GM20000 (cell line): ENCODE measurements at regions not wholly inside any gene's neighbourhood (a gene's known extent, or its start where the extent isn't known, plus 50 kb on each side); places are given as distances from the start of the nearest gene placed in this dataset.

Source experiments
- DNase-seq: peaks from one replicate; pipeline ENCODE4 v3.0.0; 2012; ENCODE audit warnings: low spot score
- TF ChIP-seq, protein P1 (sequence below): IDR thresholded peaks from 2 replicates; pipeline ENCODE4 v1.5.1; 2012; ENCODE audit warnings: mild to moderate bottlenecking, control low read depth; ENCODE audit errors: extremely low read depth, missing control alignments

DNA sequence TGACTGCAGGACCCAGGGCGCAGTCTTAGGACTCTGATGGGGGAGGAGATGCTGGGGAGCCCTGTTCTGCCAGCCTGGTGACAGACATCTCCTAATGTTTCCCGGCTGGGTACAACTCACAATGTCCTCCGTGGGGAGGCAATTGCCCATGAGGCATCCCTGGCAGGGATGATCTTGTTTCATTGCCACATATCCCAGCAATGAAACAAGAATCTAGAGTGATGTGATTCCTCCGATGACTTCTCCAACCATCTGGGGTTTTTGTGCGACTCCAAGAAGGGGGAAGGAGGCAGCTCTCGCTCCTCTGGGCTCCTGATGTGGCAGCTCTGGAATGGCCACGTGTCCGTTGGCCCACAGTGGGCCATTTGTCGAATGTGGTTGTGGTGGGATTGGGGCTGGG, 255.8 kb downstream of the SEC14L1 start:
- no peak for DNase-seq
- TF ChIP-seq, protein P1, sequence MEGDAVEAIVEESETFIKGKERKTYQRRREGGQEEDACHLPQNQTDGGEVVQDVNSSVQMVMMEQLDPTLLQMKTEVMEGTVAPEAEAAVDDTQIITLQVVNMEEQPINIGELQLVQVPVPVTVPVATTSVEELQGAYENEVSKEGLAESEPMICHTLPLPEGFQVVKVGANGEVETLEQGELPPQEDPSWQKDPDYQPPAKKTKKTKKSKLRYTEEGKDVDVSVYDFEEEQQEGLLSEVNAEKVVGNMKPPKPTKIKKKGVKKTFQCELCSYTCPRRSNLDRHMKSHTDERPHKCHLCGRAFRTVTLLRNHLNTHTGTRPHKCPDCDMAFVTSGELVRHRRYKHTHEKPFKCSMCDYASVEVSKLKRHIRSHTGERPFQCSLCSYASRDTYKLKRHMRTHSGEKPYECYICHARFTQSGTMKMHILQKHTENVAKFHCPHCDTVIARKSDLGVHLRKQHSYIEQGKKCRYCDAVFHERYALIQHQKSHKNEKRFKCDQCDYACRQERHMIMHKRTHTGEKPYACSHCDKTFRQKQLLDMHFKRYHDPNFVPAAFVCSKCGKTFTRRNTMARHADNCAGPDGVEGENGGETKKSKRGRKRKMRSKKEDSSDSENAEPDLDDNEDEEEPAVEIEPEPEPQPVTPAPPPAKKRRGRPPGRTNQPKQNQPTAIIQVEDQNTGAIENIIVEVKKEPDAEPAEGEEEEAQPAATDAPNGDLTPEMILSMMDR = no peak

DNA sequence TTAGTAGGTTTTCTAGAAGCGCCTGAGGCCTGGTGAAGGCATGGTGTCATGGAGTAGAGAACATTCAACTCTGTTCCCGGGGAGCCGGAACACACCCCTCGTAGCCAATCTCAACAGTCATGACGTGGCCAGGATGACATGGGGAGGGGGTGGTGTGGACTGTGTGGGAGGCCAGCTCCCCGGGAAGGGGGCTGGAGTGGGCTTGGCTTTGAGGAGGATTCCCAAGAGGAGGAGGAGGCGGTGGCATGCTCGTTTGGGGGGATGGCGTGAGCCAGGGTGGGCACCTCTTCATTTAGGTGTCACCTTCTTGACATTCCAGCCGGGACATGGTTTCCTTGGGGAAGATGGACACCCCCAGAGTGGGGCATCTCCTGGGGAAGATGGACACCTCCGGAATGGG, 257.5 kb downstream of the SEC14L1 start:
- TF ChIP-seq, protein P1 = no peak
- no peak for DNase-seq

DNA sequence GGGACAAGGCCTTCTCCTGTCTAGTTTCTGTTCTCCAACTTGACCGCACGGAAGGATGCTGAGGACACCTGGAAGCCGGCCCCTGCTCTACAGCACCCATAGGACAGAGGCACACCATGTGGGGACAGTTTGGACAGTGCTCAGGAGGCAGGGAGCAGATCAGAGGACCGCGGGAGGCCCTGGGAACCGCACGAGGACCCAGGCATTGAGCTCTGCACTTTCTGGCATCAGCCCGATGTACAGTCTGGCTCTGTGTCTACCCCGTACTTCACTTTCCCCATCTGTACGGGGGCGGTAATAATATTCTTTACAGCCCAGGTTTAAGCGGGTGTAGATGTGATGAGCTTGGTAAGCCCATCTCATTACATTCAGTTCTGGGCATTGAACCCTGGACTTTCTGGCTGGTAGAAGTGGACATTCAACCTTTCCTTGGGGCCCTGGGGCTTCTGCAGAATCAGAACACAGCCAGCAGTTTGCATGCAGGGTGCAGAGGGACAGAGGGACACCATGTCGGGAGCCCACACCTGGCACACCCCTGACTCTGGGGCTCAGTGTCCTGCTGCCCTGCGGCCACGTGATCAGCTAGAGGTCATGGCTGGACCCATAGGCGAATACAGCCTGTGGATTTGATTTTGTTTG, 258.7 kb downstream of the SEC14L1 start:
- no peak for DNase-seq

DNA sequence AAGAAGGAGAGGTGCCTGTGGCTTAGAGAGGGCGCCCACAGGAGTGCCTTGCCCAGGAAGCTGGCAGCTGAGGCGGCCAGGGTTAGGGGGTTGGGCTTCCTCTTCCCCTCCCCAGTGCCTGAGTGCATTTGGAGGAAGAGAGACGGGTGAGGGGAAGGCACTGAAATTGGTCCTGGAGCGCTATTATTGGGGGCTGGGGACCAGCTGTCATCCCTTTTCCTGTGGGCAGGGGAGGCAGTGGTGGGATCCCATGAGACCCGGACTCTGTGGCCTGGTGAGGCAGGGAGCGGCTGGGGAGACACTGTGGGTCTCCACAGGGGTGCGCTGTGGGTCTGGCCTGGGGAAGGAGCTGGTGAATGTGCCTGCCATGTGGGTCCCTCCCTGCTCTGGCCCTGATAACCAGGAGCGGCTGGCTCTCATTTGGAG, 259.7 kb downstream of the SEC14L1 start:
- DNase-seq = peak; percentile 82
- TF ChIP-seq, protein P1 = peak; percentile 84

More for the DNA sequence above, 258.7 kb downstream of the SEC14L1 start:
- TF ChIP-seq, protein P1 = no peak

DNA sequence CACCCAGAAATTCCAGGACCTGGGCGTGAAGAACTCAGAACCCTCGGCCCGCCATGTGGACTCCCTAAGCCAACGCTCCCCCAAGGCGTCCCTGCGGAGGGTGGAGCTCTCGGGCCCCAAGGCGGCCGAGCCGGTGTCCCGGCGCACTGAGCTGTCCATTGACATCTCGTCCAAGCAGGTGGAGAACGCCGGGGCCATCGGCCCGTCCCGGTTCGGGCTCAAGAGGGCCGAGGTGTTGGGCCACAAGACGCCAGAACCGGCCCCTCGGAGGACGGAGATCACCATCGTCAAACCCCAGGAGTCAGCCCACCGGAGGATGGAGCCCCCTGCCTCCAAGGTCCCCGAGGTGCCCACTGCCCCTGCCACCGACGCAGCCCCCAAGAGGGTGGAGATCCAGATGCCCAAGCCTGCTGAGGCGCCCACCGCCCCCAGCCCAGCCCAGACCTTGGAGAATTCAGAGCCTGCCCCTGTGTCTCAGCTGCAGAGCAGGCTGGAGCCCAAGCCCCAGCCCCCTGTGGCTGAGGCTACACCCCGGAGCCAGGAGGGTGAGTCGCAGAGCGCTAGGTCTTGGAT, 261.5 kb downstream of the SEC14L1 start:
- TF ChIP-seq, protein P1 = no peak
- no peak for DNase-seq

DNA sequence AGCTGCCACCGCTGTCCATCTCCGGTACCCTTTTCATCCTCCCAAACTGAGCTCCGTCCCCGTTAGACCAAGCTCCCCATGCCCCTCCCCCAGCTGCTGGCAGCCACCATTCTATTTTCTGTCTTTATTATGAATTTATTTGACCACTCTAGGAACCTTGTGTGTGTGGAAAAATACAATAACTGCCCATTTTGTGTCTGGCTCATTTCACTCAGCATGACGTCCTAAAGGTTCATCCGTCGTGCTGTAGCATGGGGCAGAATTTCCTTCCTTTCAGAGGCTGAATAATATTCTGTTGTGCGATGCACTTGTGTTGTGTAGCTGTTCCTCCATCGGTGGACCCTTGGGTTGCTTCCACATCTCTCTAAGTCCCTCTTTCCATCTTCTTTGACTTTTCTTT, 263.1 kb downstream of the SEC14L1 start:
- DNase-seq = no peak
- TF ChIP-seq, protein P1 = no peak

DNA sequence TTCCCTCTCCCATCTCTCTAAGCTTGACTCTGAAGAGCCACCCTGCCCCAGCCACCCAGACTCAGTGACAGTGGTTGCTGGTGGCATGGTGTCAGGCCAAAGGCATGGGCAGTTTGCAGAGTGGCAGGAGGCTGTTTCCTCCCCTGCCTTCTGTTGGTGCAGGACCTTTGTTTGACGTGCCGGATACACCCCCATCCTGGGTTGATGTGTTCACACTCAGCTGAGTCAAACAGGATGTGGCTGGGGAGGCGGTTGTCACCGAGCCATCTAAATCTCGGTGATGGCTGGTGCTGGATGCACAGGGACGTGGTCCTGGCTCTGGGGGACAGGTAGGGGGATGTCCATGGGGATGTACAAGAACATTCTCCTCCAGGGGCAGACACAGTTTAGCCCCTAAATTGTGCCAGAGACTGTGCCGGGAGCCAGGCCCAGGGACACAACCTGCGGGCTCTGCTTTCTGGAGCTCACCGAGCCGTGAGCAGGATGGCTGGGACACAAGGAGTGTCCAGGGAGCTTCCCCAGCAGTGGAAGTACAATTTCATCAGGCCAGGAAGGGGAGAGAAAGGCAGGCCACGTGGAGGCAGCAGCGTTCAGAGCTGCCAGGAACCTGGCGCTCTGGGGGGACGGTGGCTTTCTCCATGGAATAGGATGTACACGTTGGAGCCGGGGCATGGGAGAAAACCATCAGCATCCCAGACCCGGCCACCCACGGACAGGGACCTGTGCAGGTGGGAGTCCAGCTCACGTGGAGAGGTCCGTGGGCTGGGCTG, 264.2 kb downstream of the SEC14L1 start:
- TF ChIP-seq, protein P1 = no peak
- DNase-seq = peak; percentile 94
